H9 (cell line): ENCODE measurements at regions not wholly inside any gene's neighbourhood (a gene's known extent, or its start where the extent isn't known, plus 50 kb on each side); places are given as distances from the start of the nearest gene placed in this dataset.

ENCODE experiments used
- DNase-seq: peaks from one replicate; pipeline ENCODE4 v3.0.0-alpha.2; 2017
- H2AFZ ChIP-seq: one replicate; pipeline ENCODE4 v1.6.1; 2013; ENCODE audit warnings: mild to moderate bottlenecking, low read length, control low read depth, moderate library complexity
- H2AK5ac ChIP-seq: 2 replicates; pipeline ENCODE4 v1.6.1; 2013; ENCODE audit warnings: low read length, control low read depth, mixed read lengths; ENCODE audit not compliant: insufficient read length
- H2BK120ac ChIP-seq: one replicate; pipeline ENCODE4 v1.6.1; 2013; ENCODE audit warnings: low read depth, mild to moderate bottlenecking, low read length, control low read depth, inconsistent platforms; ENCODE audit not compliant: poor library complexity, severe bottlenecking
- H2BK12ac ChIP-seq: 2 replicates; pipeline ENCODE4 v1.6.1; 2013; ENCODE audit warnings: low read length, control low read depth, mixed read lengths, low read depth; ENCODE audit not compliant: insufficient read length
- H2BK15ac ChIP-seq: 2 replicates; pipeline ENCODE4 v1.6.1; 2013; ENCODE audit warnings: low read depth, low read length, control low read depth
- H2BK20ac ChIP-seq: one replicate; pipeline ENCODE4 v1.6.1; 2013; ENCODE audit warnings: low read depth, mild to moderate bottlenecking, low read length, control low read depth, inconsistent platforms; ENCODE audit not compliant: poor library complexity, severe bottlenecking
- H2BK5ac ChIP-seq: 2 replicates; pipeline ENCODE4 v1.6.1; 2013; ENCODE audit warnings: low read length, control low read depth, mixed read lengths; ENCODE audit not compliant: insufficient read length
- H3K14ac ChIP-seq: 2 replicates; pipeline ENCODE4 v1.6.1; 2013; ENCODE audit warnings: low read length, control low read depth; ENCODE audit not compliant: insufficient read depth
- H3K18ac ChIP-seq: 2 replicates; pipeline ENCODE4 v1.6.1; 2013; ENCODE audit warnings: low read depth, mild to moderate bottlenecking, mixed read lengths, low read length, control low read depth; ENCODE audit not compliant: insufficient read length
- H3K23ac ChIP-seq: 2 replicates; pipeline ENCODE4 v1.6.1; 2013; ENCODE audit warnings: low read length, control low read depth, mixed read lengths, low read depth; ENCODE audit not compliant: insufficient read length
- H3K23me2 ChIP-seq: 2 replicates; pipeline ENCODE4 v1.6.1; 2013; ENCODE audit warnings: low read depth, mild to moderate bottlenecking, mixed read lengths, low read length, control low read depth; ENCODE audit not compliant: insufficient read length, poor library complexity, severe bottlenecking
- H3K27ac ChIP-seq: 2 replicates; pipeline ENCODE4 v1.5.1; 2013; ENCODE audit warnings: low read length, control low read depth, mixed read lengths, low read depth; ENCODE audit not compliant: insufficient read length
- H3K27me3 ChIP-seq: 2 replicates; pipeline ENCODE4 v1.6.1; 2013; ENCODE audit warnings: low read length, control low read depth, inconsistent platforms; ENCODE audit not compliant: insufficient read depth
- H3K4ac ChIP-seq: 2 replicates; pipeline ENCODE4 v1.6.1; 2013; ENCODE audit warnings: low read depth, mild to moderate bottlenecking, control low read depth, inconsistent platforms, low read length, moderate library complexity
- H3K4me1 ChIP-seq: 2 replicates; pipeline ENCODE4 v1.6.1; 2013; ENCODE audit warnings: low read length, control low read depth, inconsistent platforms; ENCODE audit not compliant: insufficient read depth
- H3K4me2 ChIP-seq: 2 replicates; pipeline ENCODE4 v1.6.1; 2013; ENCODE audit warnings: low read length, control low read depth, mixed read lengths; ENCODE audit not compliant: insufficient read length, insufficient read depth
- H3K56ac ChIP-seq: 2 replicates; pipeline ENCODE4 v1.6.1; 2013; ENCODE audit warnings: low read depth, mild to moderate bottlenecking, mixed read lengths, low read length, control low read depth; ENCODE audit not compliant: insufficient read length
- H3K79me1 ChIP-seq: 2 replicates; pipeline ENCODE4 v1.6.1; 2013; ENCODE audit warnings: low read depth, mild to moderate bottlenecking, moderate library complexity, low read length, control low read depth, inconsistent platforms; ENCODE audit not compliant: insufficient read depth, poor library complexity, severe bottlenecking
- H3K79me2 ChIP-seq: 2 replicates; pipeline ENCODE4 v1.6.1; 2013; ENCODE audit warnings: low read length, control low read depth, inconsistent platforms; ENCODE audit not compliant: insufficient read depth
- H3K9ac ChIP-seq: 2 replicates; pipeline ENCODE4 v1.6.1; 2013; ENCODE audit warnings: low read length, control low read depth, mixed read lengths; ENCODE audit not compliant: insufficient read length; ENCODE audit errors: extremely low read depth
- H3K9me3 ChIP-seq: one replicate; pipeline ENCODE4 v1.6.1; 2013; ENCODE audit warnings: low read depth, low read length, inconsistent platforms; ENCODE audit not compliant: control insufficient read depth
- H3T11ph ChIP-seq: one replicate; pipeline ENCODE4 v1.6.1; 2013; ENCODE audit warnings: mild to moderate bottlenecking, low read length, control low read depth, inconsistent platforms
- H4K20me1 ChIP-seq: one replicate; pipeline ENCODE4 v1.6.1; 2013; ENCODE audit not compliant: control insufficient read depth, insufficient read length, insufficient read depth
- H4K5ac ChIP-seq: 2 replicates; pipeline ENCODE4 v1.6.1; 2013; ENCODE audit warnings: low read depth, mild to moderate bottlenecking, mixed read lengths, low read length, control low read depth; ENCODE audit not compliant: insufficient read length
- H4K8ac ChIP-seq: replicated peaks from 2 replicates; pipeline ENCODE4 v1.6.1; 2013; ENCODE audit warnings: low read length, control low read depth, mixed read lengths, low read depth; ENCODE audit not compliant: insufficient read length
- H4K91ac ChIP-seq: 2 replicates; pipeline ENCODE4 v1.6.1; 2013; ENCODE audit warnings: low read depth, mild to moderate bottlenecking, moderate library complexity, mixed read lengths, low read length, control low read depth; ENCODE audit not compliant: insufficient read length
- H3K27ac Mint-ChIP-seq, 3 experiments: 2 replicates in 2 of 3; 3 replicates in 1 of 3; pipeline ENCODE4 v1.8.0; 2020 to 2021; ENCODE audit warnings: mixed read lengths in 3 of 3, mild to moderate bottlenecking in 1 of 3, moderate library complexity in 1 of 3
- H3K27me3 Mint-ChIP-seq: 2 replicates; pipeline ENCODE4 v1.8.0; 2021; ENCODE audit warnings: low read depth, mild to moderate bottlenecking, moderate library complexity, mixed read lengths
- H3K36me3 Mint-ChIP-seq, 3 experiments: 2 replicates in 2 of 3; 3 replicates in 1 of 3; pipeline ENCODE4 v1.8.0; 2020 to 2021; ENCODE audit warnings: low read depth in 3 of 3, mixed read lengths in 3 of 3; ENCODE audit not compliant: insufficient read depth in 1 of 3
- H3K4me1 Mint-ChIP-seq, 2 experiments: 2 replicates each; pipeline ENCODE4 v1.8.0; 2020; ENCODE audit warnings: mixed read lengths in 2 of 2
- H3K4me3 Mint-ChIP-seq, 2 experiments: 2 replicates in 1 of 2; 3 replicates in 1 of 2; pipeline ENCODE4 v1.8.0; 2020 to 2021; ENCODE audit warnings: mild to moderate bottlenecking in 2 of 2, mixed read lengths in 2 of 2, moderate library complexity in 1 of 2
- H3K9me3 Mint-ChIP-seq, 2 experiments: 2 replicates in 1 of 2; 3 replicates in 1 of 2; pipeline ENCODE4 v1.8.0; 2020; ENCODE audit warnings: mild to moderate bottlenecking in 2 of 2, mixed read lengths in 2 of 2, moderate library complexity in 1 of 2
- CTCF ChIP-seq: fragments of 200-600 bp; sonication (generic); conservative IDR thresholded peaks from 3 replicates; pipeline ENCODE4 v1.8.0; 2021; ENCODE audit warnings: antibody characterized with exemption, mild to moderate bottlenecking
- WGBS: extraction: QIAGEN DNeasy Blood & Tissue Kit; methylation state at CpG from one replicate; pipeline ENCODE4 v1.1.7; 2013; ENCODE audit warnings: missing lambda C conversion rate, low lambda C conversion rate, mixed read lengths; ENCODE audit not compliant: insufficient read length; ENCODE audit errors: extremely low coverage; 5-methylcytosine and 5-hydroxymethylcytosine counted together

GRCh38 chr6:84314377-84314898, 87.0 kb upstream of the CEP162 start:
- Histone ChIP-seq H2BK15ac (no peak overlapping the region), H4K20me1 (no peaks in the 10 kb centered on the region), H3K4me1 (no peaks in the 10 kb centered on the region), H3K18ac (no peak overlapping the region), H3K27ac (no peak overlapping the region), H2BK12ac (no peak overlapping the region), H4K8ac (no peak overlapping the region), H4K91ac (no peak overlapping the region), H2BK5ac (no peak overlapping the region), H3K79me2 (no peaks in the 10 kb centered on the region), H3K14ac (no peak overlapping the region), H2BK20ac (no peak overlapping the region), H3K23me2 (no peaks in the 10 kb centered on the region), H3K56ac (no peak overlapping the region), H3K79me1 (no peaks in the 10 kb centered on the region), H4K5ac (no peak overlapping the region), H3K9me3 (no peaks in the 10 kb centered on the region), H3K27me3 (no peaks in the 10 kb centered on the region), H3T11ph (no peak overlapping the region), H3K4me2 (no peak overlapping the region), H3K4ac (no peak overlapping the region), H2AK5ac (no peak overlapping the region), H2BK120ac (no peak overlapping the region), H2AFZ (no peak overlapping the region), H3K9ac (no peak overlapping the region), H3K23ac (no peak overlapping the region)
- TF ChIP-seq CTCF, result no peak
- Mint-ChIP-seq H3K27me3 (no peaks in the 10 kb centered on the region), H3K36me3 (no peaks in the 10 kb centered on the region), H3K4me1 (no peaks in the 10 kb centered on the region), H3K27ac (no peak overlapping the region; a peak in 1 of 7 replicates), H3K9me3 (no peaks in the 10 kb centered on the region; a peak in 1 of 5 replicates), H3K4me3 (no peak overlapping the region)
- WGBS, result no CpG with 5 or more reads among the region's 1 CpG
- DNase-seq, result no peak
